Activated gamma-delta T cell (primary cell): ENCODE measurements at regions not wholly inside any gene's neighbourhood (a gene's known extent, or its start where the extent isn't known, plus 50 kb on each side); places are given as distances from the start of the nearest gene placed in this dataset.
"Not testable (repeated sequence)": the region's sequence is repeated elsewhere in the genome, so short reads cannot be mapped to it uniquely, and the experiment has no call there.

Experiments used
- DNase-seq: peaks from one replicate; lab custom pipeline; 2025; lab: John Stamatoyannopoulos, UW

DNA sequence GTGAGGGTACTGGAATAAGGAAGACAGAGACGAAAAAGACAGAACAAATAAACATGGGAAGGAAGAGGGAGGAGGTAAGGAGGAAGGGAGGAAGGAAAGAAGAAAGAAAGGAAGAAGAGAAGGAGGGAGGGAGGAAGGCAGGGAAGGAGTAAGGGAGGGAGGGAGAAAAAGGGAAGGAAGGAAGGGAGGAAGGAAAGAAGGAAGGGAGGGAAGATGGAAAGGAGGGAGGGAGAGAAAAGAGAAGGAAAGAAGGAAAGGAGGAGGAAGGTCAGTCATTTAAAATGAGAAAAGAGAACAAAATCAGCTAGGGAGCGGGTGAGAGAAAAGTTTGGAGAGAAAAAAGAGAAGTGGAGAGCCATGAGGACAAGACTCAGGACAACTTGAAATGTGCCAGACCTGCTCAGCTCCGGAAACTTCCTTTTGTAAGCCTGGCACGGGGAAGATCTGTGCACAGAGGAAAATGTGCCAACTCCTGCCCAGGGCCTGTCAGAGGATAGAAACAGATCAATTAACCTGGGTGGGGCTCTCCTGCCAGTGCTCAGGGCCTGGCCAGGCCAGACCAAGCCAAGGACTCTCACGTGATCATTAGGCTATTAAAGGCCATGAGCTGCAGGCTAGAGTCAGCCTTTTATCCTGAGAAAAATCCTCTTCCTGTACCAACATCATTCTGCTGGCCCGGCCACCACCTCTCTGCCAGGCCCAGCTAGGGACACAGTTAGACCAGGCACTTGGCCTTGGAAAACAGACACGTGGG lies 50.1 kb upstream of the BCL6 start:
- DNase-seq = no peak

- no peak for DNase-seq
Observed at GRCh38 chr3:187798126-187798525, 52.9 kb upstream of the BCL6 start.

DNA sequence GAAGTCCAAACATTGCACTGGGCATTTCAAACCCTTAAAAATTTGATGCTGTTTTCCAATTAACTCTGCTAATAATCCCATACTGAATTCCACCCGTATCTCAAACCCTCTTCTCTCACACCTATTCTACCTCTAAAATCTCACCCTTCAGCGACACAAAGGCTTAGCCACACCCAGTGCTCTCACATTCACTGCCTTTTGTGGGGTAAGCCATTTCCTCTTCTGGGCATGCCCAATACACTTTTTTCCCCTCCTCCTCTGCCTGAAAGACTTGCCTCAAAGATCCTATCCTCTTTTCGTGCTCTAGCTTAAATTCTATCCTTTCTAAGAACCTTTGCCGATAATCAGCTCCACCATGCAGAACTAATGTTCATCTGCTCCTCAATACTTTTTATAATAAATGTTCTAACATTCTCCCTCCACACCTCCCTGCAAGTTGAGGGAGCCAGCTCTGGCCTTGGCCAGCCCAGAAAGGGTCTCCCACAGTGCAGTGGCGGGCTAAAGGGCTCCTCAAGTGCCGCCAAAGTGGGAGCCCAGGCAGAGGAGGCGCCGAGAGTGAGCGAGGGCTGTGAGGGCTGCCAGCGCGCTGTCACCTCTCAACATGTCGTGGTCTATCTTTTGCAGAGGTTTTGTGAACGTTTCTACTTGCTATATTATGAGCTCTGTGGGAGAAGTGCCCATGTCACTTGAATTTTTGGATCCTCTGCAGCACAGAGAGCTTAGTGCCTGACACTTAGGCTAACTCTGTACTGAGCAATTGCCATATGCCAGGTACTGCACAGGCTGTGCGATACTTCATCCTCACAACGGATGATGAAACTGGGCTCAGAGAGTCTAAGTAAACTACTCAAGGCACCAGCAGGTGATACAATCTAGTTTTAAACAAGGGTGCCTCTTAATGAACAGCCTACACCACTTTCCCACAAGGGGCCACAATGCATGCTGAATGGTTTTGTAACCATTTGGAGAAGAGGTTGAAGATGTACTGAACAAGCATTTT lies 53.6 kb upstream of the BCL6 start:
- DNase-seq = no peak

GRCh38 chr3:187799942-187800641 lies 54.8 kb upstream of the BCL6 start:
- DNase-seq = no peak

- DNase-seq = no peak
Observed at GRCh38 chr3:187801152-187801551, 55.9 kb upstream of the BCL6 start.

- no peak for DNase-seq
Observed at GRCh38 chr3:187802203-187802927, 57.1 kb upstream of the BCL6 start.

GRCh38 chr3:187802928-187803259 lies 57.6 kb upstream of the BCL6 start:
- DNase-seq = no peak

DNA sequence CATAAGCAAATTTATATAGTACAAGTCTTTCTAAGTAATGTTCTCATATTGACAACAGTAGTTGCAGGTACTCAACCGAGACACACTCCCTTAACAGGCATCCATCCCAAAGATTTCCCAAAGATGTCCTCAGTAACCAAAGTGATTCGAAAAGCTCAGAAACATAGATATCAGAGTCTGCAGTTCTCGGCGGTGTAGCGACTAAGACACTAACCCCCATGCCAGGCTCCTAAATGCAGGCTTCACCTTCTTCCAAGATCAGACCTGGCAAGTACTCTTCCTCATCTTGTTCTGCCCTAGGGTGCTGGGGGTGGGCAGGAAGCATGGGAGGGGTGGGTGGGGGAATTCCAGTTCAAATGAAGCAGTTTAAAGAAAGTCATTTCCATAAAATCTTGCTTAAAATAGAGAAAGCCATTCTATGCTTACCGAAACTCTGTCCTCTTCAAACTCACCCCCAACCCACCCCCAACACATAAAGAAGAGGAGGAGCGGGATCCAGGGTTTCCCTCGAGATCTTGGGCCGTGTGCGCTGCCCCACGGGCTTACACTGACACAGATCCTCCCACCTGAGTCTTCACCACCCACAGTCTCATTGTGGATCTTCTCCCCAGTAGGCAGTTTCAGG lies 59.0 kb upstream of the BCL6 start:
- DNase-seq = no peak

DNA sequence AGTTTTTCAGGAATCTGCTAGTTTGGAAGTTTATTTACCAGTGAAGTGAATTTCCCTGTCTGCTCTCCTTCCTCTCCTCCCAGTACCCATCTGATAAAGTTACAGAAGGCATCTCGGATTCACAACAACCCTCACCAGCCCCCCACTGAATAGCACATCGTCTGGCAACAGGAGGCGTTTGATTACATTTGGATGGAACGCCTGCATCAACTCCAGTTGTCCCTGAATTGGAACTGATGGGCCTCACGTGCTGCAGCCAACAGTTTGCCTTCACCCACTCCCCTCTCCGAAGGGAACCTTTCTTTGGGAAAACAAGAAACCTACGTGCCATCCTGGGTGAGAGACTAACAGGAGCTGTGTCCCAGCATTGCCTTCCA lies 59.5 kb upstream of the BCL6 start:
- no peak for DNase-seq

- DNase-seq = no peak
Observed at GRCh38 chr3:187805774-187806173, 60.5 kb upstream of the BCL6 start.

DNA sequence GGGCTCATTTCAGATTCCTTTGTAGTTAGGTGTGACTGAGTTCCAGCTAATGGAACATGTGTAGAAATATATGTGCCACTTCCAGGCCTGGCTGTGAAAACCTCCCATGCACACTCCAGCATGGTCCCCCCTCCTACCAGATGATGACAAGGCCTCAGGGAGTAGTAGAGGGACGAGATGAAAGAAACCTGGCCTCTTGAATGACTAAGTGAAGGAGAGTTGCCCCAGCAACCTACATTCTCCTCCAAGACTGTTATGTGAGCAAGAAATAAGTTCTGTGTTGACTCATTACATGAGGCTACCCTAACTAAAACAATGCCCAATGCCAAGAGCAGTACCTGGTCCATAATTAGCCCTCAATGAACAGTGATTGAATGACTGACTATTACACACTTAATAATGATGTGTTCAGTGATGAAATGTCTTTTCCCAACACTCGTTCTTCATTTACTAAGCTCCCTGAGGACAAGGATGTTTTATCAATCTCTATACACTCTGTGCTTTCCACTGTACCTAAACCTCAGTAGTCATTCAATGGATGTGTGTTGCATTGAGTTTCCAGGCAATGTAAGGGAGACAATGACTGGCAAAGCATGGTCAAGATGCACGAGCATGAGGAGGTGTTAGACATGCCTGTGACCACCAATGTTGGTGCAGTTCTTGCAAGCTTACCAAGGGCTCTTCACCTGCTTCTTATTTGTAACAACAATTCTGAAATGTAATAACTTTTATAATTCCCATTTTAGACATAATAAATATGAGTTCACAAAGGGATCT lies 62.0 kb upstream of the BCL6 start:
- DNase-seq = no peak

- no peak for DNase-seq
Observed at GRCh38 chr3:187808527-187808895, 63.2 kb upstream of the BCL6 start.

DNA sequence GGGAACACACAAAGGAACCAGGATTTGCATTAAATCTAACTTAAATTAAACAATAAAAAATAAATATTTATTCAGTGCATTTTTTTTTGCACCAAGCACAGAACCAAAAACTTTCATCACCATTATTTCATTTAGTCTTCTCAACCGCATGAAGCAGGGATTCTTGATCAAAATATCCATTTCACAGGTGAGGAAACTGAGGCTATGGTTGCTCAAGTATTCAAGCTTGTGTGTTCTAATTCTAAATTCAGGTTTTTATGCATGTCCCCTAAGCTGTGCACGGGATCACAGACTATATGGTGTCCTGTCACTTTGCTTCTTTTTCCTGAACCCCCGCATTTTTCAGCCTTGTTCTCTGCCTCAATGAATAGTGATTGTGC lies 64.3 kb upstream of the BCL6 start:
- no peak for DNase-seq

- DNase-seq = no peak
Observed at GRCh38 chr3:187810021-187810446, 64.8 kb upstream of the BCL6 start.

- no peak for DNase-seq
Observed at GRCh38 chr3:187811585-187812250, 66.5 kb upstream of the BCL6 start.

GRCh38 chr3:187812496-187812895 lies 67.2 kb upstream of the BCL6 start:
- no peak for DNase-seq

DNA sequence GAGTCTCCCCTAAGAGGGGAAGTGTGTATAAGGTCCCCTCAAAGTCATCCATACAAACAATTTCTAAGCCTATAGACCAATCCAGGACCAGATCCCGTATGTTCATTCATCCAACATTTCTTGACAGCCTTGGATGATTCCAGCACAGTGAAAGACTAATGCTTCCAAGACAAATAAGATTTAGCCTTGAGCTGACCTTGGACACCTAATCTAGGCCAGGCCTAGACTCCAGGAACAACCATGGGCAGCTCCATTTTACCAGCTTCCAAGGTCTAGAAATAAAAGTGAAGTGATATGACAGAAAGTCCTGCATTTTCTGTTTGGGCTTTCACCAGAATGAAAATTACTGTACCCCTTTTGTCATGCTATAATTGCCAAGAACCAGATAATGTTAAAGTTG lies 67.9 kb upstream of the BCL6 start:
- no peak for DNase-seq

- DNase-seq = not testable (repeated sequence)
Observed at GRCh38 chr3:187817766-187818165, 72.5 kb upstream of the BCL6 start.

- DNase-seq = no peak
Observed at GRCh38 chr3:187821616-187822317, 76.5 kb upstream of the BCL6 start.

DNA sequence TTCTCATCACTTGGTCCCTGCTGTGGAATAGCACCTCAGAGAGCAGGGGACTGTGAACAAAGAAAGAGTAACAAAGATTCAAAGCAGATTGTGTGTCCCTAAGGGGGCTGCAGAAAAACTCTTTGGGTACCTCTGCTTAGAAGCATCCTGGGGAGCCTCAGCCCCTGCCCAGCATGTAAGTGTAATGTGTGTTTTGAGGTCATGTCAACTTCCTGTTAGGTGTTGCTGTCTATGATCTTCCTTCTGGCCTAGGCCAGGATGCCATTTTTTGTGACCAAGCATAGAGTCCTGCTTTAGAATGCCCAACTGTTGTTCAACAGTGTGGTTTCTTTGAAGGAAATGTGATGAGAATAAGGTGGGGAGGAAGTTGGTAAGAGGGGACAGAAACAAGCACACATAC lies 77.1 kb upstream of the BCL6 start:
- no peak for DNase-seq
